Heart left ventricle (tissue), 13 donors: ENCODE measurements at regions not wholly inside any gene's neighbourhood (a gene's known extent, or its start where the extent isn't known, plus 50 kb on each side); places are given as distances from the start of the nearest gene placed in this dataset.

ENCODE experiments used
- POLR2A ChIP-seq, 2 donors: fragments of 450-650 bp; IDR thresholded peaks; one replicate each; pipeline ENCODE4 v1.6.1; 2017; ENCODE audit warnings: antibody characterized with exemption in 2 of 2, mild to moderate bottlenecking in 2 of 2, moderate library complexity in 2 of 2
- TF ChIP-seq, protein P1 (sequence below), 12 donors: fragments of 200-600 bp; sonication (generic) in 4 of 12; IDR thresholded peaks; one replicate each; pipeline versions ENCODE4 v1.5.0 to v1.8.0; 2018 to 2022; ENCODE audit warnings: antibody characterized with exemption in 12 of 12, mild to moderate bottlenecking in 5 of 12
- donor health status: ischemic (EF 13 %, LVEDD 7.1; RV severe dilation, severe dysfunction).
- donor health status: DM: no; HTN: yes; CAD: no.
- donor health status: DM: no; HTN: no; CAD: no.
- donor health status: ischemic (EF 25% LVEDD 6.9; RV normal size, moderate dysfunction).
- donor health status: ischemic (EF 25% LVEDD 5.7; RV mildly dilated, moderate dysfunction).
- donor health status: ischemic (EF 35%, LVEDD 5.7; RV mildly dilated, moderate dysfunction).
- donor health status: nonischemic (EF 11% LVEDD 7.7; RV severe dilation, severe dysfunction).
- donor health status: DM: yes; HTN: yes; CAD: no.
- donor health status: PGD.
- donor health status: ischemic (EF 29% LVEDD 5.4; RV normal size, mild dysfunction).
- donor health status: nonischemic (EF 23%, LVEDD 6.1; RV moderate dilation, normal function).

DNA sequence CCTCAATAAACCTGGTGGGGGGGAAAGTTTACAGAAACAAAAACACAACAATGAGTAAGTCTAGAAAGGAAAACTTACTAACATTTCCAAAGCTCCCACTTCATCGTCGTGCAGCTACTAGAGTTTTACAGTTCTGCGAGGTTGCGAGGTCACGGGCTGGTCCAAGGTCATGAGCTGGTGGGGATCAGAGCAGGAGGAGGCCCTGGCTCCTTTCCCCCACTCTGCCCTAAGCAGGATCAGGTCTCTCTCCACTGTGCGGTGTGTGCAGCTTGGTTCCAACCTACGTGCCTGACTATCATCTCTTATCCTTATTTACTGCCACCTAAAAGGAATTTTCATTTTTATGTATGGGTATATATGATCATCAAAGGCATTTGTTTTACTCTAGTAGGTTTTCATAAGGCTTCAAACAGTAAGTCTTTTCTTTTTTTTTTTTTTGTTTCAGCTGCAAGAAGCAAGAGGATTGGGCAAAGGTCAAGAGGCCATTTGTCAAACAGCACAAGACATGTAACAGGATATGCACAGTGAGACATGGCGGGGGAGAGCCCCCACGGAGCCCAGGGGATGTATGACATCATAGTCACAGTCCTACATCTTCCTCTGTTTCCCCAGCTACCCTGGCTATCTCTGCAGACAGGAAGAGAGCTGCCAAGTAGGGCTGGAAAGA, 76.6 kb upstream of the POMP start:
- TF ChIP-seq, protein P1, sequence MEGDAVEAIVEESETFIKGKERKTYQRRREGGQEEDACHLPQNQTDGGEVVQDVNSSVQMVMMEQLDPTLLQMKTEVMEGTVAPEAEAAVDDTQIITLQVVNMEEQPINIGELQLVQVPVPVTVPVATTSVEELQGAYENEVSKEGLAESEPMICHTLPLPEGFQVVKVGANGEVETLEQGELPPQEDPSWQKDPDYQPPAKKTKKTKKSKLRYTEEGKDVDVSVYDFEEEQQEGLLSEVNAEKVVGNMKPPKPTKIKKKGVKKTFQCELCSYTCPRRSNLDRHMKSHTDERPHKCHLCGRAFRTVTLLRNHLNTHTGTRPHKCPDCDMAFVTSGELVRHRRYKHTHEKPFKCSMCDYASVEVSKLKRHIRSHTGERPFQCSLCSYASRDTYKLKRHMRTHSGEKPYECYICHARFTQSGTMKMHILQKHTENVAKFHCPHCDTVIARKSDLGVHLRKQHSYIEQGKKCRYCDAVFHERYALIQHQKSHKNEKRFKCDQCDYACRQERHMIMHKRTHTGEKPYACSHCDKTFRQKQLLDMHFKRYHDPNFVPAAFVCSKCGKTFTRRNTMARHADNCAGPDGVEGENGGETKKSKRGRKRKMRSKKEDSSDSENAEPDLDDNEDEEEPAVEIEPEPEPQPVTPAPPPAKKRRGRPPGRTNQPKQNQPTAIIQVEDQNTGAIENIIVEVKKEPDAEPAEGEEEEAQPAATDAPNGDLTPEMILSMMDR (IDR thresholded peaks at IDR 0.05): no peak
- no peak for TF ChIP-seq POLR2A (IDR thresholded peaks at IDR 0.05)
